IPS-NIHi11 (cell line): ENCODE measurements at regions not wholly inside any gene's neighbourhood (a gene's known extent, or its start where the extent isn't known, plus 50 kb on each side); places are given as distances from the start of the nearest gene placed in this dataset.

Experiments used
- DNase-seq: peaks from one replicate; pipeline ENCODE4 v3.0.0; 2012; ENCODE audit warnings: mixed read lengths, low spot score

DNA sequence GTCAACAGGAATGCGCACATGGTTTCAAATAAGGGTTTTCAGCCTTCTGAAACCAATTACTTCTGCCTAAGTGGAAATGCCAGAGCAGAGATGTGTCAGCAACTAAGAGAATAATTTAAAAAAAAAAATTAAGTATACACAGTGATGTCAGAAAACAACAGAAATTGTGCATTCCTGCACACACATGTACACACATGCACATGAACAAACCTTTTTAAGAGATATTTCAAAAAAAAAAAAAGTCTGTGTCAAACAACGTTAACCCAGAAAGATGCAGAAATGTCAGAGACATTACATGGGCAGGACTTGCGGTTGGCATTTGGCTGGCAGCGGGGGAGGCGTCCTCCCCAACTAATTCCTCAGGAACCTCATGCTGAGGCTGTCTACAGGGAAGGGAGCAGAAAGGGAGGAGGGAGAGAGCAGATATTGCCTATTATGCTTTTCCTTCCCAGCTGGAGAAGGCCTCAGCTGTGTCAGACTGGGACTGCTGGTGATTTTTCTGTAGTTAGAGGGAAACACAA is 536.9 kb upstream of the WWC1 start:
- peak; percentile 32 for DNase-seq

- no peak for DNase-seq
These were observed 536.0 kb upstream of the WWC1 start for GRCh38 chr5:167755420-167755819.

- DNase-seq, result no peak
These were observed 532.2 kb upstream of the WWC1 start for GRCh38 chr5:167759057-167759821.

DNA sequence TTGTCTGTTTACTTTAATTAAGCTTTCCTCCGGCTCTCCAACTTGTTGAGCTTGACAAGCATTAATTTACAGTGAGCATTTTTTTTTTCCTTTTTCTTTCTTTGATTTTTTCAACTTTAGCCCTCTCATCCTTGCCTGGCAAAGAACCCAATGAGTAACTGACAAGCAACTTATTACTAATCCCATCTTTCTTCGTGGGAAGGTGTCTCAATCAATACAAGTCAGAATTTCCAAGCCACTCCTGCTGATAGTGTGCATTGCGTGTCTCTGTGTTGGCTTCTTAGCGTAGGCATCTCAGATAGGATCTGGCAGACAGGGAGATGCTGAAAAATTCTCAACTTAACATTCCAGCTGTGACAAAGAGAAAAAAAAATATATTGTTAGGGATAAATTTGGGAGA is 527.7 kb upstream of the WWC1 start:
- DNase-seq, result no peak

GRCh38 chr5:167764641-167765289 is 526.7 kb upstream of the WWC1 start:
- DNase-seq, result no peak

- DNase-seq, result no peak
These were observed 526.1 kb upstream of the WWC1 start for GRCh38 chr5:167765352-167765751.

GRCh38 chr5:167766957-167767356 is 524.5 kb upstream of the WWC1 start:
- DNase-seq, result no peak

GRCh38 chr5:167767795-167768194 is 523.6 kb upstream of the WWC1 start:
- DNase-seq, result no peak

DNA sequence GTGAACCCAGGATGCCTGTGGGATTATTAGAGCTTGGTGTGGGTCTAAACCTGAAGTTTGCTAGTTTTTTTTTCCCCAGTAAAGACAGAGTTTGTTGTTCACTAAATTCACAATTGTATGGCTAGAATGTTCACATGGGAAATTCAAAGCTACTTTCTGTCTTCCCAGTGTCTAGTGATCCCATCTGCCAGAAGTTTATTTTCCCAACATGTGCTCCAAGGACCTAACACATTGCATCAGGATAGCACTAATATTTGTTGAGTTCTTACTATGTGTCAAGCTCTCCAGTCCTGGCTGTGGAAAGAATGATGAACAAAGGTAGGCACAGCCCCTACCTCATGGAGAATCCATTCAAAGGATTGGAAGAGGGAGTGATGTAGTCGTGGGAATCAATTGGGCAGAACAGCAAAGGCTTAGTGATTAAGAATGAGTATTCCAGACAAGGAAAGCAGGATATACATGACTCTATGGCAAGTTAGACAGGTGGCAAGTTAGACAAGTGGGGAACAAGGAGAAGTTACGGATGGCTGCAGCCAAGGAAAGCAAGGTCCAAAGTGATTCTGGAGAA is 521.5 kb upstream of the WWC1 start:
- DNase-seq, result no peak

DNA sequence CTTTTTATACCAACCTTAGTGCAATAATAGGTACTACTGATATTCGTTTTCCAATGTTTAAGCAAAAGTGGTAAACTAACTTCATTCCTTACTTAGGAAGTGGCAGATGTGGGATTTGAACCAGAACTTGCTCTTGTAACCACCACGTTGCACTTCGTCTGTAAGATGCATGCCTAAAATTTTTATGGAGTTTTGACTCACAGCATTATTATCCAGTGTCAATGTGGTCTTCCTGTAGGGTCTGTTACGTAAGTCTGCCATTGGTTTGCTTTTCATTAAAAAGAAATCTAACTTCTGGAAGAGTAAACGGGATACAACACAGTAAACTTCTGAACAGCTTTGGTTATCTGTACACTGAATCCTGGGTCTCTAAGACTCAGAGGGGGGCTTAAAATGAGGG is 521.0 kb upstream of the WWC1 start:
- DNase-seq, result no peak

GRCh38 chr5:167771571-167771970 is 519.9 kb upstream of the WWC1 start:
- no peak for DNase-seq

- no peak for DNase-seq
These were observed 517.7 kb upstream of the WWC1 start for GRCh38 chr5:167773668-167774301.

DNA sequence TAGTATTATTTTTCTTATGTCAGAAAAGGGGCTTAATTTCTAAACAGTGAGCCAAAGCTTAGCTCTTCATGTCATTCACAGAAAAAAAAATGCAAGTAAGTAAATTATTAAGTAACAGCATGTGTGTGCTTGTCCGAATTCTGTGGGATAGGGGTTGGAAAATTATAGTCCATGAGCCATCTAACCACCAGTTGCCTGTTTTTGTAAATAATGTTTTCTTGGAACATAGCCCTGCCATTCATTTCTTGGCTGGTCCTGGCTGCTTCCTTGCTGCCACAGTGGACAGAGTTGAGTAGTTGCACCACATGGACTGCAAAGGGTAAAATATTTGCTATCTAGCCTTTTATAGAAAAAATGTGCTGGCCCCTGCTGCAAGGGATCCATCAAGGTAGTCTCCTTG is 513.7 kb upstream of the WWC1 start:
- DNase-seq, result no peak

- DNase-seq, result no peak
These were observed 513.2 kb upstream of the WWC1 start for GRCh38 chr5:167778228-167778627.

- no peak for DNase-seq
These were observed 511.8 kb upstream of the WWC1 start for GRCh38 chr5:167779644-167780043.

GRCh38 chr5:167780177-167780576 is 511.3 kb upstream of the WWC1 start:
- no peak for DNase-seq

DNA sequence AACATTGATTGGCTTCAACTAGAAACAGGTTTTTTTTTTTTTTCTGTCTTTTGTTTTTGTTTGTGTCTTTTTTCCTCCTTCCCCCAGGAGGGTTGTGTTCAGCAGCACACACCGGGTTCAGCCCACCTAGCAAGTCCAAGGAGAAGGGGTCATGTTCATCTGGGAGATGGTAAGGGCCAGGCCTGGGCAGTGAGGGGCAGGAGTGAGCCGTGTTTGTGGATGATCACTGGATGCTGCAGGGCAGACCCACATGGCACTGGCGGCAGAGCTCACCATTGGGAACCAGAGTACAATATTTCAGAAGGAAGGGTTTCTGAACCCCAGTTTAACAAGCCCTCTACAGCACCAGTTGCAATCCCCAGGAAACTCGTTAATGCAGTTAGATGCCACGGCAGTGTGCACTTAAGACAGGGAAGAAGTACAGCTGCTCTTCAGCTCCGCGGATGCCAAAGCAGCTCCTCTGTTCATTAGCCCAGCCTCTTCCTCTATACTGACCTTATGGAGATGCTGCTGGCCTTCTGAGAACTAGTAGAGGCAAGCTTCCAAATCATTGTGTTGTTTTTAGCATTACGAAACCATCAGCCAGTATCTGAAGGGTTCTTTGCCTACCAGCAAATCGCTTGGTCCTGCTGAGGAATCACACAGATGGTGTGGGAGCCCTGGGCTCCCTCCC is 508.2 kb upstream of the WWC1 start:
- no peak for DNase-seq

- DNase-seq, result no peak
These were observed 506.3 kb upstream of the WWC1 start for GRCh38 chr5:167785106-167785505.

GRCh38 chr5:167785901-167786300 is 505.5 kb upstream of the WWC1 start:
- no peak for DNase-seq

- DNase-seq, result no peak
These were observed 504.4 kb upstream of the WWC1 start for GRCh38 chr5:167786871-167787578.

GRCh38 chr5:167790045-167790444 is 501.4 kb upstream of the WWC1 start:
- DNase-seq, result no peak
